ENCODE measurements at regions not wholly inside any gene's neighbourhood (a gene's known extent, or its start where the extent isn't known, plus 50 kb on each side); places are given as distances from the start of the nearest gene placed in this dataset.
A peak's percentile ranks its signal among the peaks of the same experiment; 100 is the strongest.
"Not testable (repeated sequence)": the region's sequence is repeated elsewhere in the genome, so short reads cannot be mapped to it uniquely, and the experiment has no call there.

DNA sequence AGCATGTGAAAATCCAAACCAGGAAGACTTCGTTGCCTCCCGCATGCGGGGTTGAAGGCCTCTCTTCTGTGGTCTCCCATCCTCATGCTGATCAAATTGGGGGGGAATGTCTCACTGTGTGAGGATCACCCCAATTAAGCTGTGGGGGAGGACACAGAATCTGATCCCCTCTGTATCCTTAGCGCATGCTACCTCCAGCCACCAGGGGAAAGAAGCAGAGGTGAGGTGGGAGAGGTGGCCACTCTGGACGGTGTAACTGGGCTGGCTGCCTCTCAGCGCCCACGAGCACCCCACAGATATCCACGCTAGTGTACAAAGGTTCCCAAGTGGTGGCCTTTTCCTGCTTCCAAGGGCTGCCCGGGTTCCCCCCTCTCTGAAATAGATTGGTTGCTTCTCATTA, 177.6 kb upstream of the PLGLB1 start:
- DNase-seq = not testable (repeated sequence)

DNA sequence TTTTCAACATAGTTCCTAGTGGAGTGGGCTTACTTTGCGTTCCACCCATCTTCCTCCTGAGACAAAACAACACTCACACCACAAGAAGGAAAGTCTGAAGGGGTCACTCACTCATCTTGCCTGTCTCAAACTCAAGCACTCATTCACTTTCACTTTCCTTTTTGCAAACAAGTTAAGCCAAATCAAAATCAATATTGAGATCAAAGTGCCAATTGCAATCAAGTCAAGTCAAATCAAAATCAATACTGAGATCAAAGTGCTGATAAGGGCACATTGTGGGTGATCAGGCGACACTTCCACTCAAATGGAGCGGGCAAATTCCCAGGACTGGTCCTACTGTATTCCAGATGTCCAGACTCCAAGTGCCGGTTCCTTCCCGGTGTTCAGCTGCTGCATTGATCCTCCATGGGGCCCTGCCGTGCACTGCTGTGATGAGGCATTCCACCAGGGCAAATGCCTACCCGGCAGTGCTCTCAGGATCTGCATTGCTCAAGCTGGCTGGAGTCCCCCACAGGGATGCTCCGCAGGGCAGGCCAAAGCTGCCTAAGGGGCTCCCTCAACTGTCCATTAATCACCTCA, 183.0 kb upstream of the PLGLB1 start:
- DNase-seq = not testable (repeated sequence)

DNA sequence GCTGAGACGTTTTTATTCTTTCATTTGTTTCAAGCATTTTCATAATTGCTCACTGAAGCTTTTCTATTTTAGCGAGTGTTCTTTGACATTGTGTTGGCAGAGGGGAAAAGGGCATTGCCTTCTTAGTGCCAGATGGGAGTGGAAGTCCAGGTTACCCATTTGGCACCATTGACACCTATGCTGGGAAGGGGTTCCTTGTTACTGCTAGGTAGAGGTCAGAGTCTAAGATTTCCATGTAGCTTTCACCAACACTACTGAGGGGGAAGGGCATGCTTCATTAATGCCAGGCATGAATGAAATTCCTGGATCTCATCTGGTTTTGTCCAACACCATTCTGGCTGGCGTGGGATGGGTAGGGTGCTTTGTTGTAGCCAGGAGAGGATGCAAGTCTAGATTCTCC, 191.3 kb upstream of the PLGLB1 start:
- not testable (repeated sequence) for DNase-seq

DNA sequence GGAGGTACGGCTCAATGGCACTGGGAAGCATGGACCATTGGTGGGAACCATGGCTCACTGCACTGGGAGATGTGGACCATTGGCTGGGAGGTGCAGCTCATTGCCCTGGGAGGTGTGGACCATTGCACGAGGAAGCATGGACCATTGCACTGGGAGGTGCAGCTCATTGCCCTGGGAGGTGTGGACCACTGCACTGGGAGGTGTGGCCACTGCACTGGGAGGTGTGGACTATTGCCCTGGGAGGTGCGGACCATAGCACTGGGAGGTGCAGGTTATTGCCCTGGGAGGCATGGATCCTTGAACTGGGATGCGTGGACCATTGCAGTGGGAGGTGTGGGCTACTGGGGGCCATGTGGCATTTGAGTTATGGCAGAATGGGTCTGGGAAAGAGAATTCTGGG, 195.4 kb upstream of the PLGLB1 start:
- DNase-seq = not testable (repeated sequence)

DNA sequence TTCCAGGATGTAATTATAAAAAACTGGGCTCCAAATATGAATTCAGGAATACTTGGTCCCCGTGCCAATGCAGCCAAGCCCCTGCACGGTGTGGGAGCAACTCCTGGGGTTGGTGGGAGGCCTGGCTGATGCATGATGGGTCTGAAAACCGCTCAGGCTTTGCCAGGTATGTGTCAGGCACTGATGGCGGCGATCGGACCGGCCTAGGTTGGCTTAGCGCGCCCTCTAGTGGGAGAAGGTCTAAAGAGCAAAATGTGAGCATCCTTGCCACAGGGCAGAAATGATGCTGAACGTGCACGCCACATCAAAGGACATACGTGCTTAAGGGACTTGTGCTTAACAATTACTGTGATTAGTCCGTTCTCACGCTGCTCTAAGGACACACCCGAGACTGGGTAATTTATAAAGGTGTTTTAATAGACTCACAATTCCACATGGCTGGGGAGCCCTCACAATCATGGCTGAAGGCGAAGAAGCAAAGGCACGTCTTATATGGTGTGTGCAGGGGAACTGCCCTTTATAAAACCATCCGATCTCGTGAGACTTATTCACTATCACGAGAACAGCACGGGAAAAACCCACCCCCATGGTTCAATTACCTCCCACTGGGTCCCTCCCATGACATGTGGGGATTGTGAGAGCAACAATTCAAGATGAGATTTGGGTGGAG, 196.2 kb upstream of the PLGLB1 start:
- DNase-seq = peak; percentile 86 to 88

DNA sequence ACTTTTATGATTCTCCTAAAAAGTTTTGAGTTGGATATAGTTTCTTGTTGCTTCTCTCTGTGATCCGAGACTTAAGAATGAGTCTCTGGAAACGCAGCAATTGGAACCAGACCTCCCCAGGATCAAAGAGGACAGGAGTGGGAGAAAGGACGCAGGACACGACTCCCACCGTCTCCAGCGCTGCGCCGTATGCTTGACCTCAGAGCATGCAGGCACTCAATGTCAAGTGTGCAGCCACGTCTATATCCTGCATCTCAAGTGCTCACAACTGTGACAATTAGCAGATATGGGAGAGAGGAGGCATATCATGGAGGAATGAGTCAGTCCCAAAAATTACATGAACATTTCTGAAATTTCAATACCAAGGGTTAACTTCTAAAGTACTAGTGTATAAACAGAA, 199.0 kb upstream of the PLGLB1 start:
- not testable (repeated sequence) for DNase-seq

DNA sequence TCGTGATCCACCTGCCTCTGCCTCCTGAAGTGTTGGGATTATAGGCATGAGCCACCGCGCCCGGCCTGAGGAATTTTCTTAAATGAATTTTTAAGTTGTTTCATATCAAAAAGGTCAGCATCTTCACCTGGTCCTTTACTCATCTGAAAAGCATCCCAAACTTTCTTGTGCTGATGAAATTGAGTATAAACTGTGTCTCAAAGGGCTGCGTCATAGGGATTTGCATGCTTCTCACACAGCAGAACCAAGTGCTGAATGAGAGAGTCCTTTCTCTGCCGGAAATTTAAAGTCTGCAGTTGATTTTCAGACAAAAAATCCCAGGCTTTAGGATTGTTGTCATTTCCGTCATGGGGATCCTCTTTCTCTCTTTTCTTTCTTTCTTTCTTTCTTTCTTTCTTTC, 200.5 kb upstream of the PLGLB1 start:
- not testable (repeated sequence) for DNase-seq

DNA sequence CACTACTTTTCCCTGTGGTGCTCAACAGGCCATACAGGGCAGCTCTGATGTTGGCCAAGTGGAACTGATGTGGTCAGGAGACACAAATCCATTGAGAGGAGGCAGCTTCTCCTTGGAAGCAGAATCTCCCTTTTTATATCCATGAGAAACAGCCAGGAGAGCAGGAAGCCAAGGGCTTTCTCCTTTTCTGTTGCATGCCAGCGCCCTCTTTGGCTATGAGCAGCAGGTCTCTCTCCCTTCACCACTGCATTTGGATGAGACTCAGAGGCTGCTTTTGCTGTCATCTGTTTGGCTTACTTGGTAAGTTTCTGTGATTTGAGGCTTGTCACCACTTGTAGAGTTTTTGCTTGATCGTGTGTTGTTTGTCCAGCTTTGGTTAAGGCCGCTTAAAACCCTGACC, 202.2 kb upstream of the PLGLB1 start:
- DNase-seq = not testable (repeated sequence)

DNA sequence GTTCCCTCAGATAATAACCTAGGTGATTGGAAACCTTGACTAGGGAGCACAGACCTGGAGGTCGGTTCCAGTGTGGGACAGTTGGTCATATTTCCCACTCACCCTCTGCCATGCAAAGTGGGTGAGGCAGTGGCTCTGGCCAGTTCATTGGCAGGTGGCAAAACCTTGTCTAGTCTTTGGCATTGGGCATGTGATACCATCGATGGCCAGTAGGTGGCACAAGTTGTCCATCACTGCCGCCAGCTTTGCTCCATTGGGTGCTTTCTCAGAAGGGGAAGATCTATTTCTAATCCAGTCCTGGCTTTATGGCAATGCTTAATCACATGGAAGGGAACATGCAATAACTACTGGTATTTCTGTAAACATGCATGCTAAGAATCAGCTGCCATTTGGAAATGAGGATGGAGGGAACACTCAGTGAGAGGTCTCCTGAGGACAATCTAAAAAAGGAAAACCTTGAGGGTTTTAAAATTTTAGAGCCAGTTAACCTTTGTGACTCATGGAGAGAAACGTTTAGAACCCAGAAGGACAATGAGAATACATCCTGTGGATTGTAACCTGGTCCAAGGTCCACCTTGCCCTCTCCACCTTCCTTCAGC, 207.5 kb upstream of the PLGLB1 start:
- not testable (repeated sequence) for DNase-seq

DNA sequence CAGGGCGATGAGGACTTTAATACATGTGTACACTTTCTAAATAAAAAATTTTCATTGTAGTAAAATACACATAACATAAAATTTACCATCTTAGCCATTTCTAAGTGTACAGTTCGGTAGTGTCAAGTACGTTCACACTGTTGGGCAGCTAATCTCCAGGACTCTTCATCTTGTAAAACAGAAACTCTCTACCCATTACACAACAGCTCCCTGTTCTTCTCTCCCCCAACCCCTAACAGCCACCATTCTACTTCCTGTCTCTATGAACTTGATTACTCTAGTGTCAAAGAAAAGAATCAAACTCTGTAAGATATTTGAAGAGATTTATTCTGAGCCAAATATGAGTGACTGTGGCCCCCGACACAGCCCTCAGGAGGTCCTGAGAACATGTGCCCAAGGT, 208.3 kb upstream of the PLGLB1 start:
- DNase-seq = not testable (repeated sequence)

DNA sequence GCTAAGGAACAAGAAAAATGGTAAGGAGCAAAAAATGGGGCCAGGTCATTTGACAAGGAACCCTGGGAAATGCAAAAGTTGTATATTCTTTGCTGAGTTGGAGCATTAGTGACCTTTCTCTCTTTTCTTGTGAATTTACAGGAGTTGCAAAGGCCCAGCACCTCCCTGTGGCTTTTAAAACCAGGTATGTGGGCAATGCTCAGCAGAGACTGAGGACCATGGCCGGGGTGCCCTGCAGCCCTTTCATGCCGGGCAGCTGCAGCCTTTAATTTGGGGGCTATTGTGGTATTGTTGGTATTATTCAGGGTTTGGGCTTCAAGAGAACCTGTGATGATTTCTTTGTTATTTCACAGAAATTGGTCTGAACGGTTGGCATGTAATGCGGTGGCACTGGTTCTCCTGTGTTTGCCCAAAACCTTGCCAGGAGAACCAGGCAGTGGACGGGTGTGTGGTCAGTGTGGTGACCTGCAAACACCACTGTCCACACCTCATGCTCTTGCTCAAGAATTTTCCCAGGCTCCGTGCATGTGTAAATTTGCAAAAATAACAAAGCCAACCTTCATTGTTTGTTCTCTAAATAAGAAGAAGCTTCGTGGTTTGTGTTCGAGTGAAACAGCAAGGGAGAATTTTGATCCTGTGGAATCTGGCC, 213.8 kb upstream of the PLGLB1 start:
- DNase-seq = not testable (repeated sequence)

DNA sequence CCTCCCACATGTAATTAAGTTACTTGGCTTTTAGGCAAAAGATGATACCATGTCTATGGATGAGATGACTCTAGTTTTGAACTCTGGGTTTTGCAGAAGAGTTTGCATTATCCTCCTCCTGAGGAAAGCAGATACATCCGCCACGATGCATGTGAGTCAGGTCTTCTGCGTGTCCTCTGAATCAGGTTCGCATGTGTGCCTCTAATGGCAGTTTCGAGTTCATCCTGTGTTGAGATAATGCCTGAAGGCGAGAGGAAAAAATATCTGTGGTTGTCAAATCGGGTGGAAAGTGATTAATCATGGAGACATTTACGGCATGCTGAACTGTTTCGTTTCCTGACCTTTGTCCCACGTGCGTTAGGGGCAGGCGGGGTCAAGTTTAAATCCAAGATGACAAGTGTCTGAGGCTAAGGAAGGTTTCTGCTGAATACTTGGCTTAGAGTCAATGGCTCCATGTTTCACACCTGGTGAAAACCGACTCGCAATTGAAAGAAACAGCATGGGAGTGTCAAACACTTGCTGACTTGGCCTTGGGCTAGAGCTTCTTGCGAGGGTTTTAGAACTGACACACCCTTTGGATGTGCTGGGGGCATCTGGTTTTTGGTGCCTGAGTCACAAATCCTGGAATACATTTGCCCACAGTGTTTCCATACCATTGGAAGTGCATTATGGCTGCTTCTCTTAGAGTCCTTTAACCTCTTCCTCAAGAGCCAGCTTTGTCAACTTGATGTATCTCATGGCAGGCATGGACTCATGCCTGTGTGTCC, 216.1 kb upstream of the PLGLB1 start:
- DNase-seq = peak in 1 of 2 experiments; percentile 25

DNA sequence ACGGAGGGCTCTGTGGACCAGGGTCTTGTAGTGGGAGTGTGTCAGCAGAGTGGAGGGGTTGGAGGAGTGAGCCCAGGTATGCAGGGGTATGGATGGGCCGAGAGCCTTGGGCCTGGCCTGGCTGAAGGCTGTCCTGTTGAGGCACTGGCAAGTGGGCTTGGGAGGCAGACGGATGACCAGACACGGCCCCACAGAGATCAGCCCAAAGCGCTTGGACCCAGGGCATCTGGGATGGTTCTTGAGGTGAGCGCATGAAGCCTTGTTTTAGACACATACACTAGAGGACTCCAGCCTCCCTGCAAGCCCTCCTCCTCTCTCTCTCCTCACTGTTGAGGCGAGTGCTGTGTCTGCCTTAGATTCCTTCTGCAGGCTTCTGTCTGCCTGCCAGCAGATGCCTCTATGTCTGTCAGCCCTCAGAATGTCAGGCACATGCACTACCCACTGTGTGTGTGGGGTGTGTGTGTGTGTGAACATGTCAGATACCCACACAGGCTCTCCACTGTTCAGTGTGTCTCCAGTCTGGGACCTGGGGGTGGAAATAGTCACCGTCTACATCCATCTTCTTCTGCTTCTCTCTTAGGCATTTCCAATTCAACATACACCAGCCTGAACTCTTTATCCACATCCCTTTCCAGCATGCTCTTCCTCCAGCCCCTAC, 218.0 kb upstream of the PLGLB1 start:
- not testable (repeated sequence) for DNase-seq

DNA sequence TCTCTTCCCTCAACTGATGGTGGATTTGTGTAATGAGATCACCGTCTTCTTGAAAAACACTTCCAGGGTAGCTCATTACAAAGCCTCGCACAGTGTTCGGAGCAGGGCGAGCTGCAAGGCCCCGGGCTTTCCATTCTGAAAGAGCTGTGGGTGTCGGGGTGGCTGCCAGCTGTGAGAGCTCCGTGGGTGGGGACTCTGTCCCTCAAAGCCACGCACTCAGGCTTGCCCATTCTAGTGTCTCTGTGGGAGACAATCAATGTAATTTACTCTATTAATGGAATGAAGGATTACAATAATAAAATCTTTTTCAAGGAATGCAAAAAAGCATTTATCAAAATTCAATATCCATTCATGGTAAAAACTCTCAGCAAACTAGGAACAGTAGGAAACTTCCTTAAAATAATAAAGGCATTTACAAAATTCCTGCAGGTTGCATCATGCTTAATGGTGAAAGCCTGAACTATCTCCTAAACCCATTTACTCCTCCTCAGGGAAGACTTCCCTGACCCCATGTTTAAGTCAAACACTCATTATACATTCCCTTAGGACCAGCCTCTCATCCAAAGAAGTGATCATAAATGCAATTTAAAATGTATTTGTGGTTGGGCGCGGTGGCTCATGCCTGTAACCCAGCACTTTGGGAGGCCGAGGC, 224.5 kb upstream of the PLGLB1 start:
- peak in 1 of 2 experiments; percentile 15 for DNase-seq

DNA sequence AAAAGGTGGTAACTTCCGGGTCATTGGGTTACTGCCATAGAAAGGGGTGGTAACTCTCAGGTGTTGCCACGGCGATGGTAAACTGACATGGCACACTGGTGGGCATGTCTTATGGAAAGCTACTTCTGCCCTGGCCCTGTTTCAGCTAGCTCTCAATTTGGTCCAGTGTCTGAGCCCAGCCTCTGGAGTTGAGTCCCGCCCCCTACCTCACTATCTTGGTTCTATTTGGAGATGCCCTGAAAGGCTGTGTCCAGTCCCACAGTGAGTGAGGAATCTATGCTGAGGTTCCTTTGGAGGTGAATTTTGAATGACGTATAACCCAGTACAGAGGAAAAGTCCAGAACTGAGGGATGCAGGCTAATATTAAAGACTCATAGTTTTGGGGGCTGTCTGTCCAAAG, 230.4 kb upstream of the PLGLB1 start:
- DNase-seq = not testable (repeated sequence)

DNA sequence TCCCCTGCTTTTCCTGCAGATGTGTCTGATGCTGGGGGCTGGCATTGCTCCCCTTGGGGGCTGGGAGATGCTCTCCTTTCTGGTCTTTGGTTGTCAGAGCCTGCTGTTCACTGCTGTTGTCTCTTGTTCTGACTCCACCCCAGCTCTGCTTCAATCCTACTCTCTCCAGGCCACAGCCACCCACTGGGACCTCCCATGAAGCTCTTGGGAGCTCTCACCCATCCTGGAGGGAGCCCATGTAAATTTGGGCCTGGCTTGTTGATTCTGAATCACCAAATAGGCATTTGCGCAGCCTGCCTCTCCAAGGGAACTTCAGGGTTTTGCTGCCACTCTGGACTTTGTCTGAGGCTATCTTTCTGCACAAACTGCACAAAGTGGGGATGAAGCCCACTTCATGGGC, 232.9 kb upstream of the PLGLB1 start:
- not testable (repeated sequence) for DNase-seq

DNA sequence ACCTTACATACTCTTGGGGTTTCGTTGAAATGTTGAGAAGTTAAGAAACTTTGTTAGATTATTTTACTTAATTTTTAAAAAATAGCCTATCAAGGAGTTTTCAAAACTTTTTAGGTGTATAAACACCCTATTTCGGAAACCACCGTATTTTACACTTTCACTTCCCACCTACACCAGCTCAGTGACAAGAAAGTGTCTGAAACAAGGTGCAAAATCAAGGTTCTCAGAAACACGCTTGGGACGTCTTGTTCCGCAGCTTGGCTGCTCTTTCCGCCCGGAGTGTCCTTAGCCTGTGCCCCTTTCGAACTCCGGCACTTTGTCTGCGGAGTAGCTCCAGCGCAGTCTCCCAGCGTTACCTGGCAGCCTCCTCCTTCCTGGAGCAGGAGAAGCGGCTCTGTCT, 233.8 kb upstream of the PLGLB1 start:
- not testable (repeated sequence) for DNase-seq

DNA sequence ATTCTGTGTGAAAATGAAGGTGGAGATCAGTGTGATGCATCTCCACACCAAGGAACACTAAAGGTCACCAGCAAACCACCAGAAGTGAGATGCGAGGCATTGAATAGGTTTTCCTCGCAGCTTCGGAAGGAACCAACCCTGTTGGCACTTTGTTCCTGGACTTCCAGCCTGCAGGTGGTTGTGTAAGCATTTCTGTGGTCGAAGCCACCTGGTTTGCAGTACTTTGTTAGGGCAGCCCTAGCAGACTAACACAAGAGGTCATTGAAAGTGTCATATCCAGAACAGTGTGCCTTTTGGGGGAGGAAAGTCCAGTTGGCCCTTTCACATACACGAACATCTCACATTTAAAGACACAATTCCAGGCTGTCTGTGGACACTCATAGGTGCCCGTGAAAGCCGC, 237.2 kb upstream of the PLGLB1 start:
- DNase-seq = not testable (repeated sequence)

DNA sequence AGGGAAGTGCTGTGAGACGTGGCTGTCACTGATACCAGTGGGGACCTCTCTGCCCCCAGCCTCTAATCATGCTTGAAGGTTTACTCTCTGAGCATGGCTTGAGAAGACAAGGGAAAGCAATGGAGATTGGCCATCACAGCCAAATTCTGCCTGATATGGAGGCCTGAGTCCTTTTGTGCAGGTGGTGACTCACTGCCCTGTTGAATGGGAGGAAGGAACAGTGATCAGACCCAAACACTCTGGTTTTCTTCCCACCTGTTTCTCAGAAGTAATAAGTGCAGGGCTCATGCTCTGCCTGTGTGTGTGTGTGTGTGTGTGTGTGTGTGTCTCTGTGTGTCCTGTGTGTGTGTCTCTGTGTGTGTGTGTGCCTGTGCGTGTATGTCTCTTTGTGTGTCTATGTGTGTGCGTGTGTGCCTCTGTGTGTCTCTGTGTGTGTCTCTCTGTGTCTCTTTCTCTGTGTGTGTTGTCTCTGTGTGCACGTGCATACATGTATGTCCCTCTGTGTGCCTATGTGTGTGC, 240.6 kb upstream of the PLGLB1 start:
- DNase-seq = not testable (repeated sequence)

DNA sequence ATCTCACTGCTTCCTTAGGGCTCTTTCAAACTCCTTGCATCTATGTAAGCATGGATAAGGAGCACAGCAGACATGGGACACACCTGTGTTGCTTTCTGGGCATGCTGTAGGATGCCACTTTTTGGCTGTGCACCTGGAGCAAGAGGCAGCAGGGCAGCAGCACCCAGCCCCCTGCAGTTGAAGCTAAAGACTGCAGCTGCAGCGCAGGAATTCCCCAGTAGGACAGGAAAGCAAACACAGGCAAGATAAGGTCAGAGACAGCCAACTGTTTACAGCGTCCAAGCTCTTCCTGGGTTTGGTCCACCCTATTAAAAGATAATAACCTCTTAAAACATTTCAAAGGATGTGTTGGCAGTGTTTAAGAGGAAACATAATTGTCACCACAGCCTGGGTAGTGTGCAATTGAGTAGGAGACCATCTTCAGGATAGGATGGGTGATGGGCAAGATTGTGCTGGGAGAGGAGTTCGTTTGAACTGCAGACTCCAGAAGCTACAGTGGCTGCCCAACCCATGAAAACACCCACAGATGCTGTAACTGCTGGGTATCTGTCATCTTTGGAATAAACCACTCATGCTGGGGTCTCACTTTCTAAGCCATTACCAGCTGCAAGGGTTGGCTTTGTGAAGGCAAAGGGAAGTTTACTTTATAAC, 242.3 kb upstream of the PLGLB1 start:
- not testable (repeated sequence) for DNase-seq

DNA sequence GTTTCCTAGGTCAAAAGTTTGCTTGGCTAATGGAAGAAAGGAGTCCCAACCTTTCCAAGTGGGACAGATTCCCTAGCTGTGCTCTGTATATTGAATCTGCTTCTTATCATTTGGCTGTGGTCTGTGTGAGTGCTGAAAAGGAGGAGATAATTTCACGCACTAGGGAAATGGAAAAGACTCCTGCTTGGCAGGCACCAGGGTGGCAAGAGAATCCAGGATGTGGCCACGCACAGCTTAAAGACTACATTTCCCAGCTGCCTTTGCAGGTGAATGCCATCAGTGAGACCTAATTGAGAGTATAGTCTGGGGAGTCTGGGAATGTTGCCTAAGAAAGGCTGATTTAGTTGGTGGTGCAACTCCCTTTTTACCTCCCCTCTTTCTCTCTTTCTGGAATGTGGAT, 253.5 kb upstream of the PLGLB1 start:
- not testable (repeated sequence) for DNase-seq

All from activated CD4-positive, alpha-beta T cell treated with anti-CD3 and anti-CD28 coated beads, Interleukin-2, amount 50 U/mL, for 4 hours (primary cell).